HG03196 (cell line): ENCODE measurements at regions not wholly inside any gene's neighbourhood (a gene's known extent, or its start where the extent isn't known, plus 50 kb on each side); places are given as distances from the start of the nearest gene placed in this dataset.

Source experiments
- ATAC-seq: cut with Tn5 transposase; IDR thresholded peaks from one replicate; pipeline ENCODE4 v1.9.1; 2021; ENCODE audit not compliant: unreplicated experiment

GRCh38 chr2:33681364-33681757 is 82.3 kb upstream of the FAM98A start:
- no peak for ATAC-seq

- ATAC-seq = no peak
These were observed 81.7 kb upstream of the FAM98A start for GRCh38 chr2:33680644-33681363.

GRCh38 chr2:33678436-33678835 is 79.3 kb upstream of the FAM98A start:
- no peak for ATAC-seq

DNA sequence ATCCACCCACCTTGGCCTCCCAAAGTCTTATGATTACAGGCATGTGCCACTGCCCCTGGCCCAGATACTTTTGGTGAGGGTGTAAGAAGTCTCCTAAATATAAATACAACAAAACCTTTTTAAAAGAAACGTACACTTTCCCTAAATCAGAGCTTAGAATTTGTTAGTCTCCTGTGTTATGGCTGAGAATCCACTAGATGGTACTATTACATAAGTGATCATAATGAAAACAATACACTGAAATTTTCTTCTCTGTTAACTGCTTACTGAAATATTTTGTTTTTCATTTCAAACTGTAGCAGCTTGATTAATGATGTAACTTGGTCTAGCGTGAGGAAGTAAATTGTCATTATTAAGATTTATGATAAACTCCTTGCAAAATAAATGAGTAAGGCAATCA is 74.8 kb upstream of the FAM98A start:
- no peak for ATAC-seq

DNA sequence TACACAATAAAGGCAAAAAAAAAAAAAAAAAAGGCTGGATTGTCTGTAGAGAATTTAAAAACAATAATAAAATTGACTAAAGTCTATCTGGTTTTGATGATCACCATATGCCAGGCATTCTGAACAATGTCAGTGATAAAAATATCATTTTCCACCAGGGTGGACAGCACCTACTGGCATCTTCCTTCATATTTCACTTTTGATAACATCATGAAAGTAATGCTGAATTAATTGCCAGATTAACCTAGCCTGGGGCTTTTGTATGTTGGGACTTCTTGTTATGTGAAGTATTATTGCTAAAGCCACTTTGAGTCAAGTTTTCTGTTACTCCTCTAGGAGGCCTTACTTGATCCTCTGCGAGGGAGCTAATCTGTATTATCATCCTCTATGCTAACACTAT is 73.8 kb upstream of the FAM98A start:
- ATAC-seq = no peak

DNA sequence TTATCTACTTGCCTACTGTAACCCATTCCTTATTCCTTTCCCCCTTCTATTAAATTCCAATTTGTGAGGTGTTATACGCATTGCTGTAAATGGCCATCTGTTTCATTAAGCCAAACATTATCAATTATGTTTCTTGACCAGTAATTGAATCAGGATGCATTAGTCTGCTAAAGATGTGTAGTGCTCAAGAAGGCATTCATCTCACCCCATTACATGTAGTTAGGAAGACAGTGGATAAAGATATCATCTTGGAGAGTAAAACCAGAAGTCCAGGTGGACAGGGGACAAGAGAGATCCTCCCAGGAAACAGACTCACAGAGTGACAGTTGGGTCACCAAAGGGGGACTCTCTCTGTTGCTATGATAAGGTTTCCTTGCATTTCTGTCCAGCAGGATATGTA is 73.3 kb upstream of the FAM98A start:
- no peak for ATAC-seq

- ATAC-seq = no peak
These were observed 72.1 kb upstream of the FAM98A start for GRCh38 chr2:33671198-33671597.

DNA sequence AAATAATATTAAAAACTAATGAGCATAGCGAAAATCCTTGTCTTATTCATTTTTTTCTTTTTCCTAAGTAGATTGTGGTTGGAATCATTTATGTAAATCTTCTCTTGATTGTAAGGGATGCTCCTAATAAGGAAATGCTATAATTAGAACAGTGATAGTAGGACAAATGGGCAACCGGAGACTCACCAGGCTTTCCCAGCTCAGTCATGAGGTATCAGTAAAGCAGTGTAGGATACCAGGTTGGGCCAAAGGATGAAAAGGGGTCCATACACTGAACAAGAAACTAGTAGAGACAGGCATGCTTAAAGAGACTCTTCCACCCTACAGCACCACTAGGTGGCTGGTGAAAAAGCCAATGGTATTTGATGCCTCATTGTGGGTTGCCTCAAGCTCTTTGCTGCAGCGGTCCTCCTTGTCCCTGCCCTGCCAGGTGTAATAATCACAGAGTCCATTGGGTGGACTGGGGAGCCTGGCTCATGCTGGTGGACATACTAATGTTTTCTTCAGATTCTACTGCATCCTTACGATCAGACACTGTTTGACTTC is 71.4 kb upstream of the FAM98A start:
- no peak for ATAC-seq

DNA sequence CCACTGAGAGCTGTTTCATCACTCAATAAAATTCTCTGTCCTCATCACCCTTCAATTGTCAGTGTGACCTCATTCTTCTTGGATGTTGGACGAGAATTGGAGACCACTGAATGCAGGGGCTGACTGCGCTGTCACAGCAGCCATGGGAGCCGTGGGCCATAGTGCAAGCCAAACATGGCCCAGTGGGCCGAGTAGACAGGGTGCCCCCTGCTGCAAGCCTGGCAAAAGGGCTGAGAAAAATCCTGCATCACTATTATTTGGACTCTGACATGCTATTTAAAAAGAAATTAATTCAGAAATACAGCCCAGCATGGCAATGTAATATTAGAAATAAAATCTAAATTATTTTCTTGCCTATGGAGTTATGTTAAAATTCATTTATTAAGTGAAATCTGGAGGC is 67.8 kb upstream of the FAM98A start:
- ATAC-seq = no peak

- ATAC-seq = no peak
These were observed 65.9 kb upstream of the FAM98A start for GRCh38 chr2:33665039-33665438.

DNA sequence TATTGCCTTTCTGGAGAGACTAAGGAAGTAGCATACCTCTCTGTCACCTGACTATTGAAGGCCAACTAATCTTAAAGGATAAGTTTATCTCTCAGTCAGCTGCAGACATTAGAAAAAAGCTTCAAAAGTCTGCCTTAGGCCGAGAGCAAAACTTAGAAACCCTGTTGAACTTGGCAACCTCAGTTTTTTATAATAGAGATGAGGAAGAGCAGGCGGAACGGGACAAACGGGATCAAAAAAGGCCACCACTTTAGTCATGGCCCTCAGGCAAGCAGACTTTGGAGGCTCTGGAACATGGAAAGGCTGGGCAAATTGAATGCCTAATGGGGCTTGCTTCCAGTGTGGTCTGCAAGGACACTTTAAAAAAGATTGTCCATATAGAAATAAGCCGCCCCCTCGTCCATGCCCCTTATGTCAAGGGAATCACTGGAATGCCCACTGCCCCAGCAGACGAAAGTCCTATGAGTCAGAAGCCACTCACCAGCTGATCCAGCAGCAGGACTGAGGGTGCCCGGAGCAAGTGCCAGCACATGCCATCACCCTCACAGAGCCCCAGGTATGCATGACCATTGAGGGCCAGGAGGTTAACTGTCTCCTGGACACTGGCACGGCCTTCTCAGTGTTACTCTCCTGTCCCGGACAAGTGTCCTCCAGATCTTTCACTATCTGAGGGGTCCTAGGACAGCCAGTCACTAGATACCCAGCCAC is 61.5 kb upstream of the FAM98A start:
- ATAC-seq = no peak

- no peak for ATAC-seq
These were observed 56.7 kb upstream of the FAM98A start for GRCh38 chr2:33655626-33656320.

- ATAC-seq = no peak
These were observed 53.7 kb upstream of the FAM98A start for GRCh38 chr2:33652830-33653229.

DNA sequence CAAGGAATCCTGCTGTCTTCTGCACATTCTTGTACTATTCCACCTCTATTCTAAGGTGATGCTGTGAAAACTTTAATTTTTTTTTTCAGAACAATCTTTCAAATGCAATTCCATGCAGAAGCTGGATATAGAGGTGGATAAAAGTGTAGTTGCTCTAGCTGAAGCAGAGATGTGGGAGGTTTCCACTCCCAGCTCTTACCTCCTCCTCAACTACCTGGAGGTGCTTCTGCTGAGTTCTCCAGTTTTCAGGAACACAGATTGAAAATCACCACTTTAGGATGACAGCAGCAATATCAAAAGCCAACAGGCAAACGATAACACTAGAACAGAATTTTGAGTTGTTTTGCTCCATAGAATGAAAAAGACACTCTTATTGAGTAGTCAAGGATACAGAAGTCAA is 51.1 kb upstream of the FAM98A start:
- no peak for ATAC-seq
